ENCODE measurements at regions not wholly inside any gene's neighbourhood (a gene's known extent, or its start where the extent isn't known, plus 50 kb on each side); places are given as distances from the start of the nearest gene placed in this dataset.

DNA sequence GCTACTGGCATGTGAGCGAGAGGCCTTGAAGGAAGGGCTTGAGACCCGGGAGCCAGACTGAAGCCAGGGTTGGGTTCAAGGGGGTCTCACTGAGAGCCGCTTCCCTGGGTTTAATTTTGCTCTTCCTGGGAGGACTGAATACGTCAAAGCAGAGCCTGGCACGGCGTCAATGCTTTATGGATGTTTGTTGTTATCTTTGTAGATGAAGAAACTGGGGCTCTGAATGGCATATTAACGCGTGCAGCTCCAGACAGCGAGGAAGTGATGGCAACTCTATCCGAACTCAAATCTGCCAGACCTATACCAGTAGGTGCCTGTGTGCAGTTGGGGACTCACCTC is 152.8 kb upstream of the PARP11 start:
- H3K4me3 ChIP-seq (ENCODE audit: control insufficient read depth, low read depth, low read length) = no peak overlapping the region
- TF ChIP-seq, protein P1, sequence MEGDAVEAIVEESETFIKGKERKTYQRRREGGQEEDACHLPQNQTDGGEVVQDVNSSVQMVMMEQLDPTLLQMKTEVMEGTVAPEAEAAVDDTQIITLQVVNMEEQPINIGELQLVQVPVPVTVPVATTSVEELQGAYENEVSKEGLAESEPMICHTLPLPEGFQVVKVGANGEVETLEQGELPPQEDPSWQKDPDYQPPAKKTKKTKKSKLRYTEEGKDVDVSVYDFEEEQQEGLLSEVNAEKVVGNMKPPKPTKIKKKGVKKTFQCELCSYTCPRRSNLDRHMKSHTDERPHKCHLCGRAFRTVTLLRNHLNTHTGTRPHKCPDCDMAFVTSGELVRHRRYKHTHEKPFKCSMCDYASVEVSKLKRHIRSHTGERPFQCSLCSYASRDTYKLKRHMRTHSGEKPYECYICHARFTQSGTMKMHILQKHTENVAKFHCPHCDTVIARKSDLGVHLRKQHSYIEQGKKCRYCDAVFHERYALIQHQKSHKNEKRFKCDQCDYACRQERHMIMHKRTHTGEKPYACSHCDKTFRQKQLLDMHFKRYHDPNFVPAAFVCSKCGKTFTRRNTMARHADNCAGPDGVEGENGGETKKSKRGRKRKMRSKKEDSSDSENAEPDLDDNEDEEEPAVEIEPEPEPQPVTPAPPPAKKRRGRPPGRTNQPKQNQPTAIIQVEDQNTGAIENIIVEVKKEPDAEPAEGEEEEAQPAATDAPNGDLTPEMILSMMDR (IDR thresholded peaks at IDR 0.05; ENCODE audit: control insufficient read depth, insufficient read depth, low read depth, low read length, missing control alignments) = no peak
- no peak for DNase-seq (ENCODE audit: low read depth)

DNA sequence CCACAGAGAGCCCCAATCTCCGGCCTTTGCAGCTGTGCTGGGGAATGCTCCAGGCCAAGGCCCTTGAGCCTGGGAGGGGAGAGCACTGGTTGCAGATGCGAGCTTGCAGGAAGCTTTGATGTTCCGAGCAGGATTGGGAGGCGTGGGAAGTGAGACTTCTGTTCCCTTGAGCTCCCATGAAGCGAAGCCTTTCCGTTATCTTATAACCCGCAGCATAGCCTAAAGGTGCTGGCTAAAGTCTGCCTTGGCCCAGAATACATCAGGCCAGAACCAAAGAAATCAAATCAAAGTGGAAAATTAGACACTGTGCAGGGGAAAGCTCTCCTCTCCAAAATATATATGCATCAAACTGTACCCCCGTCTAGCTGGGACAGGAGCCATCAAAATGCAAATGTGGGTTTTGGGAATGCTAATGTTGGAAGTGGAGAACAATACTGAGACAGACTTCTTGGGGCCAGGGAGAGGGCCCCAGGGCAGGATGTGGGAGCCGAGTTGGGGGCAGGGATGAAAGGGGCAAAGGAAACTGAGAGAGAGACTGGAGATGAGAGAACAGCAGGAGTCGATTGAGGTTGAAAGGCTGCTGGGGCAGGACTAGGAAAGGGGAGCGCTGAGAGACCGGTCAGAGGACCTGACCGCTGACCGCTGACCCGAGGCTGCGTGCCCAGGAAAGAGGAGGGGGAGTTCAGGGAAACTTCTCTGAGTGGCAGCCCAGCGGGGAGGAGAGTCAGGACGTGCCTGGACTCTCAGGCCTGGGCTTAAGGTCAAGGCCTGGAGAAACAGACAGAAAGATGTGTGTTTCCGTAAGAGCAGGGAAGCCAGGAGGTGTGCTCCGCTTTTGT is 152.2 kb upstream of the PARP11 start:
- no peak overlapping the region for H3K4me3 ChIP-seq (ENCODE audit: control insufficient read depth, low read depth, low read length)
- no peak for DNase-seq (ENCODE audit: low read depth)
- TF ChIP-seq, protein P1 (IDR thresholded peaks at IDR 0.05; ENCODE audit: control insufficient read depth, insufficient read depth, low read depth, low read length, missing control alignments) = no peak

DNA sequence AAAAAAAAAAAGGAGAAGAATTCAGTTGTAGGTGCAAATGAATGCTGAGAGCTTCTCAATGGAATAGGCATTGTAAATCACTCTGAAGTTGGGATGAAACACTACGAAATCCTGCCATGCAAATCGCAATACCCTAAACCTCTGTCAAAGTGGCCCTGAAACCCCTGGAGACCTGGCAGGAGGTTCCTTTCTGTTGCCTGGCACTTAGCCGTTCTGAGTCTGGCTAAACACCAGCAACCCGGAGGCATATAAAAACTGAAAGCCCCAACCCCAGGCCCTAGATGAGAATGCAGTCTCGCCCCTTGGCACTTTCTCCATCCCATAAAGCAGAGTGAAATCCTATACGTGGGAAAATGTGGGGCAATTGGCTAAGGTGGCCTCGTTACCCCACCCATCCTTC is 151.5 kb upstream of the PARP11 start:
- TF ChIP-seq, protein P1 (IDR thresholded peaks at IDR 0.05; ENCODE audit: control insufficient read depth, insufficient read depth, low read depth, low read length, missing control alignments) = no peak
- H3K4me3 ChIP-seq (ENCODE audit: control insufficient read depth, low read depth, low read length) = no peak overlapping the region
- no peak for DNase-seq (ENCODE audit: low read depth)

DNA sequence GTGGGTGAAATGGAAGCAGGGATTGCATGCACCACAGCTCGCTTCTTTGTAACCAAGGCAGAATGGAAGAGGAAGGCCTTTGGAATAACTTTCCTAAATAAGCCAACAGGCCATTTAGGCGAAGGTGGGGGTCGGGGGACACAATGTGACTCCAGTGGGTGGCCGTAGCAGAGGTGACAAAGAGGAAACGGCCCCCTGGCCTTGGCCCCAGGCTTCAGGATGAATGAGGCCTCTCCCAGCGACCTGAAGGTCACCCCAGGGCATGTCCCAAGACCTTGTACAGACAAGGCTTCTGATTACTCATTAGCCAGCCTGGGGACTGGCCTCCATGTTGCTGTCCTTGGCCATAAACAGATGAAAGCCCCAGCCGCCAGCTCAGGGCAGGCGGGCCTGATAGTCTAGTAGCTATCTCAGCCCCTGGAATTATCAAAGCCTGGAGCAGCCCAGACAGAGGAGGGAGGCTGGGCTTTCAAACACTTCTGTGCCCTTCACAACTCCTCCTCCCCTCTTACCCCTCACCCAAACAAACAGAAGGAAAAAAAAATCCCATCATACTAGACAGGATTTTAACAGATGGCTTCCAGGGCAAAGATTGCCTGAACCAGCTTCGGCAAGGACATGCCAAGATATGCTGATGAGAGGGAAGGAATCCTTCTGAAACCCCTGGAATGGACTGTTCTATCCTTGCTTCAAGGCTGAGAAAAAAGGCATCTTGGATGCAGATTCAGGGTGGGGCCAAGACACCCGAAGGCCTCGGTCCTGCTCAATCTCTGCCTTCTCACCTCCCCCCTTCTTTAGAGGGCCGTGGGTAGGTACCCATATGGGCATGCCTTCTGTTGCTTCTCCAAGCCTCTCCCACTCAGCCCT is 142.3 kb upstream of the PARP11 start:
- no peak overlapping the region for H3K4me3 ChIP-seq (ENCODE audit: control insufficient read depth, low read depth, low read length)
- no peak for DNase-seq (ENCODE audit: low read depth)
- TF ChIP-seq, protein P1 (IDR thresholded peaks at IDR 0.05; ENCODE audit: control insufficient read depth, insufficient read depth, low read depth, low read length, missing control alignments) = no peak

DNA sequence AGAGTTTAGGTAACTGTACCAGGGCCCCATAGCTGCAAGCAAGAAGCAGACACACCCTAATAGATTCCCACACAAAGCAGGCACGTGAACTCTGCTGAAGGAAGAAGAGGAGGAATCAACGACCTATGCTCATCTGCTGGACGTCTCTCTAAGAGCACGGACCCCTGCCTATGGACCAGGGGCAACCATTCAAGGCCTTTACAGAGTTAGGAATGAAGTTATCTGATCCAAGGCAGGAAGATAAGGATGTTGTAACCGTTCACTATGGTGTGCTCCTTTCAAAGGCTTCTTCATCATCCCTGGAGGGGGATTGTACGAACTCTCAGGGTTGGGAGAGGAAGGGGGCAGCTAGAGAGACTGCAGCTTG is 141.6 kb upstream of the PARP11 start:
- TF ChIP-seq, protein P1 (IDR thresholded peaks at IDR 0.05; ENCODE audit: control insufficient read depth, insufficient read depth, low read depth, low read length, missing control alignments) = no peak
- no peak overlapping the region for H3K4me3 ChIP-seq (ENCODE audit: control insufficient read depth, low read depth, low read length)
- no peak for DNase-seq (ENCODE audit: low read depth)

DNA sequence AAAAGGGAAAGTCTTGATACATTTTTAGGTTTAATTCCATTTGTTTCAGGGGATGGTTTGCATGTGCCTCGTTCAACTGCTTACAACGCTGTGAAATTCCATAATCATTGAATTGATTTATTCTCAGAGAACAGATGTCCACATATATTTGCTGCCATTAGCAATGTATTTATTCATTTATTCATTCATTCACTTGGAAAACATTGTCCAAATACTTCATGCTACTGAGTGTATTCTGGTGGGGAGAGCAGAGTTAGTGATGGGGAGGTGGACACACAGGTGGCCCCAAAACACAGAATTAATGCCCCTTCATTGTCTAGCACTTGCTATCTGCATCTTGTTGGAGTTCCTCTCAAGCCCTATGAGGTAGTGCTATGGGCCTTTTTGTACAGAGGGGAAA is 141.2 kb upstream of the PARP11 start:
- DNase-seq (ENCODE audit: low read depth) = no peak
- TF ChIP-seq, protein P1 (IDR thresholded peaks at IDR 0.05; ENCODE audit: control insufficient read depth, insufficient read depth, low read depth, low read length, missing control alignments) = no peak
- no peak overlapping the region for H3K4me3 ChIP-seq (ENCODE audit: control insufficient read depth, low read depth, low read length)
